ENCODE measurements at regions not wholly inside any gene's neighbourhood (a gene's known extent, or its start where the extent isn't known, plus 50 kb on each side); places are given as distances from the start of the nearest gene placed in this dataset.

GRCh38 chr12:5213336-5213735 is 169.7 kb downstream of the KCNA5 start:
- no peak overlapping the region for H3K4me3 ChIP-seq (ENCODE audit: low read depth, low read length)
- TF ChIP-seq, protein P1, sequence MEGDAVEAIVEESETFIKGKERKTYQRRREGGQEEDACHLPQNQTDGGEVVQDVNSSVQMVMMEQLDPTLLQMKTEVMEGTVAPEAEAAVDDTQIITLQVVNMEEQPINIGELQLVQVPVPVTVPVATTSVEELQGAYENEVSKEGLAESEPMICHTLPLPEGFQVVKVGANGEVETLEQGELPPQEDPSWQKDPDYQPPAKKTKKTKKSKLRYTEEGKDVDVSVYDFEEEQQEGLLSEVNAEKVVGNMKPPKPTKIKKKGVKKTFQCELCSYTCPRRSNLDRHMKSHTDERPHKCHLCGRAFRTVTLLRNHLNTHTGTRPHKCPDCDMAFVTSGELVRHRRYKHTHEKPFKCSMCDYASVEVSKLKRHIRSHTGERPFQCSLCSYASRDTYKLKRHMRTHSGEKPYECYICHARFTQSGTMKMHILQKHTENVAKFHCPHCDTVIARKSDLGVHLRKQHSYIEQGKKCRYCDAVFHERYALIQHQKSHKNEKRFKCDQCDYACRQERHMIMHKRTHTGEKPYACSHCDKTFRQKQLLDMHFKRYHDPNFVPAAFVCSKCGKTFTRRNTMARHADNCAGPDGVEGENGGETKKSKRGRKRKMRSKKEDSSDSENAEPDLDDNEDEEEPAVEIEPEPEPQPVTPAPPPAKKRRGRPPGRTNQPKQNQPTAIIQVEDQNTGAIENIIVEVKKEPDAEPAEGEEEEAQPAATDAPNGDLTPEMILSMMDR (IDR thresholded peaks at IDR 0.05; ENCODE audit: borderline replicate concordance, insufficient read depth, low read depth, low read length), result no peak

GRCh38 chr12:5213990-5214389 is 170.3 kb downstream of the KCNA5 start:
- H3K4me3 ChIP-seq (ENCODE audit: low read depth, low read length), result no peak overlapping the region
- TF ChIP-seq, protein P1 (IDR thresholded peaks at IDR 0.05; ENCODE audit: borderline replicate concordance, insufficient read depth, low read depth, low read length), result no peak

DNA sequence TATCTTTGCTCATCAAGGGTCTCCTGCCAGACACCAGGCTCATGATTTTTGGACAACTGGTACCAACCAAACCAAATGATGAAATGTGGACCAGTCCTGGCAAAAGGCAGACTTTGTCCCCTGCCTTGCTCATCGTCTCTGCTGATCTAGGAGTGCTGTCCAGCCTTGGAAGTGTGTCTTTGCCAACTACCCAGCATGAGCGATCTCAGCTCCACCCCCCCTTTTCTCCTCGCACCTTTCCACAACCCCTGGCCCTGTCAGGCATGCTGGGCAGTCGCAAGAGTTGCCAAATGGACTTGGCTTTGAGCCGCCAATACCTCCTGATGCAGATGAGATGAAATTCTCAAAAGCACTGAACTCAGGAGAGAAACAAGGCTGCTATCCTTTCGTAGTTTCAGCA is 174.3 kb downstream of the KCNA5 start:
- TF ChIP-seq, protein P1 (IDR thresholded peaks at IDR 0.05; ENCODE audit: borderline replicate concordance, insufficient read depth, low read depth, low read length), result no peak

DNA sequence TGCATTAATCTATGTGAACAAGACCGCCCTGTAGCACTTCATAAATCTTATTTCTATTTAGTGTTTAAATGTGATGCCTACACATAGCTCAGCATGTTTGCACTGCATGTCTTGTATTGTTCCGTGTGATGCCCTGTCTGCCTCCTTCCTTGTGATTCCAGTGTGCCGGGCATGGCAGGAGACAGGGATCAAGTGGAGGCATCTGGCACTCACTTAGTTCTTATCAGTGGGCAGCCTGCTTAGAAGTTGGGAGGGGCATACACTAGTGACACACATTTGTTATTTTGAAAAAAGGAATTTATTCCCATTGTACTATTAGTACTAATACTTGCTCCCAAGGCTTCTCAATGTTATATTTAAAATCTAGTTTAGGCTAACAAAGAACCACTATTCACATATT is 176.4 kb downstream of the KCNA5 start:
- H3K4me3 ChIP-seq (ENCODE audit: low read depth, low read length), result no peak overlapping the region
- TF ChIP-seq, protein P1 (IDR thresholded peaks at IDR 0.05; ENCODE audit: borderline replicate concordance, insufficient read depth, low read depth, low read length), result no peak

More for the DNA sequence above, 174.3 kb downstream of the KCNA5 start:
- no peak overlapping the region for H3K4me3 ChIP-seq (ENCODE audit: low read depth, low read length)

DNA sequence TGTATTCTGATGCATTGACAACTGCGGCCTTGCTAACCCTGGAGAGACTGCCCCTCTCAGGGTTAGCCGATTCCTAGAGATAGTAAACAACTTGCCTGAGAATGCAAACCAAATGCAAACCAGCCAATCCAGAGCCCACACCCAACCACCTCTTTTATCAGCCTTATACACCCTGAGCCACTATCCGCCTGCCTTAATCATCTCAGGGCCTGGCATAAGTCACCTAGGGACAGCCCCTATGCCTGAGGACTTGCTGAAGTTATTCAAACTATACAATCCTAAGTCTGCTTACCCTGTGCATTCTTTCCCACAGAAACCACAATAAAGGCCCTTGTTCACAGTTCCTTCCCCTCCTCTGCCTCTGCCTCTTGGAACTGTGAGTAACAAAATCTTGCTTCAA is 177.2 kb downstream of the KCNA5 start:
- TF ChIP-seq, protein P1 (IDR thresholded peaks at IDR 0.05; ENCODE audit: borderline replicate concordance, insufficient read depth, low read depth, low read length), result no peak
- no peak overlapping the region for H3K4me3 ChIP-seq (ENCODE audit: low read depth, low read length)

DNA sequence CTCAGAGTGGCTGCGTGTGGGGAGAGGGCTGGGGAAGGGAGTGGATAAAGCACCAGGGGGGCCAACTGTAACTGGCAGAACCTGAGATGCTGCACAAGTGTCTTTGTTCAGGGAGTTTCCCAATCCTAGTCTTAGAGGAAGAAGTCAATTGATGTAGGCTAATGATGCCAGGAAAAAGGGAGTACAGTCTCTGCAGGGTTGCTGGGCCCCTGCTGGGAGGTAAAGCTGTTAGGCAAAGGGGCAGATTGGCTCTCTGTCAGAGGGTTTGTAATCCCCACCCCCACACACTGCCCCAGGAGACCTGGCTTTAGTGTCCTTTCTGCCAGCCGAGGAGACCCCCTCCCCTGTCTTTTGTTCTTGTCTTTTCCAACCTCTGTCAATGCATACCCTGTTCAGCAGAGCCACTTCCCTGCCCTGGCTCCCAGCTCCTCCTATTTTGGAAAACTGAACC is 178.4 kb downstream of the KCNA5 start:
- H3K4me3 ChIP-seq (ENCODE audit: low read depth, low read length), result no peak overlapping the region
- TF ChIP-seq, protein P1 (IDR thresholded peaks at IDR 0.05; ENCODE audit: borderline replicate concordance, insufficient read depth, low read depth, low read length), result no peak

DNA sequence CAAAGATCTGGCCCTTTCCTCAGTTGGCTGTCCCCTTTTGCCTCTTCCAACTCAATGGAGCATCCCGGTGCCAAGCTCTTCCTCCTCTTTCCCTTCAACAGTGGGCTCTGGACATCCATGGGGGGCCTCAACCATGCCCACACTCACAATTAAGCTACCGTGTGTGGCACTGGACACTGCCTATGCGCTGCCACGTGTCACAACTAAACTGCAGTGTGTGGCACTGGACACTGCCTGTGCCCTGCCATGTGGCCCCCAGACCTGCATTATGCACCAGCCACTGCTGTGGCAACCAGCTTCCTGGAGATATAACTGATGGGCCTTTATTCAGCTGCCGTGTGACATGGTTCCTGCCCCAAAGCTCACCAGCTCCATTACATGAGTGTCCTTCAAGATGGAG is 179.1 kb downstream of the KCNA5 start:
- TF ChIP-seq, protein P1 (IDR thresholded peaks at IDR 0.05; ENCODE audit: borderline replicate concordance, insufficient read depth, low read depth, low read length), result no peak
- no peak overlapping the region for H3K4me3 ChIP-seq (ENCODE audit: low read depth, low read length)

Data from GM12875 (cell line).